ENCODE measurements at regions not wholly inside any gene's neighbourhood (a gene's known extent, or its start where the extent isn't known, plus 50 kb on each side); places are given as distances from the start of the nearest gene placed in this dataset.

- no peak for TF ChIP-seq CTCF (IDR thresholded peaks at IDR 0.05)
- TF ChIP-seq POLR2A (IDR thresholded peaks at IDR 0.05): no peak
Measured at GRCh38 chr3:94206291-94206690, 143.4 kb downstream of the NSUN3 start.
